T-cell (primary cell): ENCODE measurements at regions not wholly inside any gene's neighbourhood (a gene's known extent, or its start where the extent isn't known, plus 50 kb on each side); places are given as distances from the start of the nearest gene placed in this dataset.
"Not testable (repeated sequence)": the region's sequence is repeated elsewhere in the genome, so short reads cannot be mapped to it uniquely, and the experiment has no call there.

Experiments
- ATAC-seq, 4 experiments: fragments of 200-7000 bp in 3 of 4; fragments of 150-1000 bp in 1 of 4; cut with Tn5 transposase; replicated peaks in 1 of 4; 1 replicate in 3 of 4; 2 replicates in 1 of 4; pipeline ENCODE4 v1.10.0; 2021; ENCODE audit warnings: moderate library complexity in 3 of 4, mild to moderate bottlenecking in 2 of 4, moderate number of reproducible peaks in 1 of 4
- CTCF ChIA-PET, 2 donors: fragments of 300-600 bp; sonication (Branson Sonifier 250); formaldehyde crosslinking; loops; one replicate each; lab custom pipeline; 2022; ENCODE audit warnings: antibody characterized with exemption in 2 of 2; lab: Charles Lee
- POLR2A ChIA-PET, 2 donors: fragments of 300-600 bp; sonication (Branson Sonifier 250); formaldehyde crosslinking; loops; one replicate each; lab custom pipeline; 2022; ENCODE audit warnings: antibody characterized with exemption in 2 of 2; lab: Charles Lee
- DNase-seq, 35 experiments: peaks; one replicate each; pipeline versions ENCODE4 v3.0.0 to v3.0.0-alpha.2; 2013 to 2023
- H3K27ac ChIP-seq: one replicate; pipeline ENCODE4 v1.5.1; 2013; ENCODE audit warnings: low read length
- H3K27me3 ChIP-seq, 2 experiments: replicated peaks in 1 of 2; 1 replicate in 1 of 2; 2 replicates in 1 of 2; pipeline versions ENCODE4 v1.6.1 to v1.7.0; 2013; ENCODE audit warnings: low read length in 1 of 2, mixed read lengths in 1 of 2; ENCODE audit not compliant: control insufficient read depth in 2 of 2, insufficient read depth in 2 of 2; ENCODE audit errors: extremely low read depth in 1 of 2
- H3K36me3 ChIP-seq, 2 donors: 1 replicate in 1 of 2; 2 replicates in 1 of 2; pipeline versions ENCODE4 v1.6.1 to v1.7.0; 2013; ENCODE audit warnings: low read length in 1 of 2; ENCODE audit not compliant: control insufficient read depth in 2 of 2, insufficient read depth in 1 of 2; ENCODE audit errors: extremely low read depth in 1 of 2
- H3K4me1 ChIP-seq, 2 experiments: 1 replicate in 1 of 2; 2 replicates in 1 of 2; pipeline versions ENCODE4 v1.6.1 to v1.7.0; 2013; ENCODE audit warnings: low read length in 2 of 2, mixed read lengths in 1 of 2; ENCODE audit not compliant: insufficient read depth in 2 of 2, control insufficient read depth in 1 of 2; ENCODE audit errors: extremely low read depth in 1 of 2
- H3K4me3 ChIP-seq, 2 donors: 1 replicate in 1 of 2; 2 replicates in 1 of 2; pipeline versions ENCODE4 v1.5.1 to v1.7.0; 2013; ENCODE audit warnings: mild to moderate bottlenecking in 2 of 2, low read length in 1 of 2, moderate library complexity in 1 of 2; ENCODE audit not compliant: control insufficient read depth in 1 of 2; ENCODE audit errors: extremely low read depth in 1 of 2
- H3K9me3 ChIP-seq: 2 replicates; pipeline ENCODE4 v1.7.0; 2013
- H3K27ac Mint-ChIP-seq, 2 donors: one replicate each; pipeline ENCODE4 v1.8.0; 2020 to 2021; ENCODE audit warnings: mild to moderate bottlenecking in 2 of 2, mixed read lengths in 2 of 2
- H3K27me3 Mint-ChIP-seq, 2 donors: one replicate each; pipeline ENCODE4 v1.8.0; 2021 to 2022; ENCODE audit warnings: mixed read lengths in 2 of 2
- H3K36me3 Mint-ChIP-seq: one replicate; pipeline ENCODE4 v1.8.0; 2021; ENCODE audit warnings: mixed read lengths
- H3K4me1 Mint-ChIP-seq, 3 donors: one replicate each; pipeline ENCODE4 v1.8.0; 2020 to 2022; ENCODE audit warnings: mixed read lengths in 3 of 3, mild to moderate bottlenecking in 1 of 3
- H3K4me3 Mint-ChIP-seq, 3 donors: one replicate each; pipeline ENCODE4 v1.8.0; 2020 to 2022; ENCODE audit warnings: mild to moderate bottlenecking in 3 of 3, mixed read lengths in 3 of 3, moderate library complexity in 3 of 3
- H3K9me3 Mint-ChIP-seq, 3 donors: one replicate each; pipeline ENCODE4 v1.8.0; 2020 to 2022; ENCODE audit warnings: mixed read lengths in 3 of 3
- WGBS: methylation state at CpG from one replicate; pipeline ENCODE4 v1.1.5; 2013; ENCODE audit warnings: missing lambda C conversion rate; ENCODE audit not compliant: insufficient coverage; 5-methylcytosine and 5-hydroxymethylcytosine counted together

DNA sequence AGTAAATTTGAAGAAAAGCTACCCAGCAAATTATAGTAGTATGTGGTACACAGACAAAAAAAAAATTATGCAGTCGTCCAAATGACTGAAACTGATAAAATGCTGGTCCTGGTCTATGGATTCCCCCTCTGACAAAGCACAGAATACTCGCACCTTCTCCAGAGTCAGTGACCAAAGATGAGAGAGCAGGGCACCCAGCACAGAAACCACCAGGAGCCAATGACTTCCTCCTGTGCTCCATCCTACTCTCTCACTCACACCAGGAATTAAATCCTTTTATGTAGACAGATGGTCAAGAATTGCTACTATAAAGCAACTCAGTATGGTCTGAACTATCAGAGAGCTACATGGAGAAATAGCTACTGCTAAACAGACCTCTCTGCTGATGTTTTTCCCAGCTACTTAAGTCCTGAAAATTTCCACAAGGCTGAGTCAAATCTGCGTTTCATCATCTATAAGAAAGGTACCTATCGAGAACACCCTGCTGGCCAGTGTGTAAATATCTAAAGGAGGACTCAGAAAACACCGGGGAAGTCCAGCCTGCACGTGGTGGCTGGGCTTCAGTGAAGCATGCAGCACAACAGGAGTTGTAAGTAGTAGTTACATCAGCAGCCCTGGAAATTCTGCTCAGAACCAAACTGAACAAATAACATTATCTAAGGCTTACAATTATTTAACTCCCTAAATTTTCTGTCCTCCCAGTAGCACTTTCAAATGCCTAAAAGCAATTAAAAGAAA is 118.1 kb upstream of the OR4F16 start:
- H3K27me3 Mint-ChIP-seq, DNase-seq, H3K9me3 ChIP-seq, H3K4me3 Mint-ChIP-seq, H3K4me3 ChIP-seq, H3K27ac ChIP-seq, H3K4me1 ChIP-seq, H3K27me3 ChIP-seq, H3K36me3 Mint-ChIP-seq, H3K9me3 Mint-ChIP-seq, H3K27ac Mint-ChIP-seq, H3K4me1 Mint-ChIP-seq, ATAC-seq, POLR2A ChIA-PET, CTCF ChIA-PET, H3K36me3 ChIP-seq: not testable (repeated sequence)
- no CpG with 5 or more reads among the region's 6 CpGs for WGBS

DNA sequence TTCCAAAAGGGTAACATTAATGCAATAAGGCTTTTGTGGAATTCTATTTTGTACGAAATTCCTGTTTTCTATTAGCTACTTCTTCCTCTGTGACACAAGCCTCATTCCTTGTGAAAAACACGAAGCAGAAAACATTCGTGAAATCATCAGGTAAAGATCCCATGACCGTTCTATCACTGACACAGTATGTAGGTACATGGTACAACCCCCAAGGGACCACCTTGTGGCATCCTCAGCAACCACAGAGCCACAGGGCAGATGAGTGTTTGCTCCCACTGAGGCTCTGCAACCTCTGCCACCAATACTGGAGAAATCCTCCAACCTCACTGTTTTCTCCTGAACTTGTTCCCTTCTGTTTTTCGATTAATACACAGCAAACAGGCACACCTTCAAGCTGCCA is 118.4 kb upstream of the SAMD11 start:
- H3K4me3 Mint-ChIP-seq, H3K4me1 ChIP-seq, H3K9me3 ChIP-seq, H3K36me3 ChIP-seq, H3K27me3 ChIP-seq, H3K27ac Mint-ChIP-seq, H3K36me3 Mint-ChIP-seq, H3K27ac ChIP-seq, DNase-seq, H3K4me3 ChIP-seq, H3K9me3 Mint-ChIP-seq, H3K27me3 Mint-ChIP-seq, POLR2A ChIA-PET, ATAC-seq, H3K4me1 Mint-ChIP-seq, CTCF ChIA-PET: not testable (repeated sequence)
- no CpG with 5 or more reads among the region's 5 CpGs for WGBS

DNA sequence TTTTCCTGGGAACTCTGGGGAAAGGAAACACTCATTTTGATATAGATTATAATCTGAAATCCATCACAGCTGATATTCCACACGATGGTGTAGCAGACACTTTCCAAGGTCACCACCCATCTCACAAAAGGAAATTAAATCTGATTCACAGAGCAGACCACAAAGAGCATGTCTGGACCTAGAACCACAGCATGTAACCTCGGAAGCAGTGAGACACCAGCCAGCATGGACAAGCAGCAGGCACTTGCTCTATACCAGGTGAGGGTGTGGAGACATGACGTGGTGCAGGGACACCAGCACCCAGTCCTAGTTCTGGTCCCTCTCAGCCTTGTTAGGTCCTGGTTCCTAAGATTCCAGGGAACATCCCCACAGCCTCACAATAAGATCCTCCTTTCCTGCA is 116.7 kb upstream of the SAMD11 start:
- H3K27ac ChIP-seq, H3K4me3 Mint-ChIP-seq, H3K9me3 Mint-ChIP-seq, H3K4me1 ChIP-seq, CTCF ChIA-PET, H3K4me1 Mint-ChIP-seq, H3K27me3 Mint-ChIP-seq, H3K27ac Mint-ChIP-seq, H3K36me3 ChIP-seq, POLR2A ChIA-PET, H3K27me3 ChIP-seq, H3K4me3 ChIP-seq, H3K36me3 Mint-ChIP-seq, ATAC-seq, H3K9me3 ChIP-seq, DNase-seq: not testable (repeated sequence)
- WGBS: no CpG with 5 or more reads among the region's 3 CpGs

DNA sequence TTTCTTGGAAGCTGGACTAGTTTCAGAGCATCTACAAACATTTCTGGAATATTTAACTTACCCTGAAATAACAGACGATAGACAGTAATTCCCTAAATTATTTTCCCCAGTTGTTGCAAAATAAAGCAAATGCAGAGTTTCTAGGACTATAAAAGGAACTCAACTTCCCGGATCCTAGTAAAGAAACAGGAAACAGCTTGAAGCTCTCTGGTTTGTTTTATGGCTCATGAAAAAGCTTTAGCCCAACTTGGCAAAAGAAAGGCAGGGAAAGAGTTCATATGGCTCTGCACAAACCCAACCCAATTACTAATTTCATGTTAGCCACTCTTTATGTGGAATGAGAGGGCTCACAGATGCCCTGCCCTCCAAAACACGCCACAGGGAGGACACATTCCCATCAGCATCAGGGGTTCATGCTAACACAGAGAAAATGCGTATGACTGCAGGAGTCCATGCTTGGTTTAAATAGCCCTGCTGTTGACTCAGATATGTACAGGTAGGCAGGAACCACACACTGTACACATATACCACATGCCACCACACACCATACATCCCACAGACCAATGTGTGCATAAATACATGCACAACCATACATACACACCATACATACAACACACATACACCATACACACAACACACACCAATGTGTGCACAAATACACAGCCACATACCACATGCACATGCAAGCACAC is 115.9 kb upstream of the SAMD11 start:
- H3K27ac ChIP-seq, DNase-seq, H3K36me3 ChIP-seq, H3K4me1 ChIP-seq, CTCF ChIA-PET, H3K4me3 ChIP-seq, H3K9me3 ChIP-seq, POLR2A ChIA-PET, ATAC-seq, H3K27me3 ChIP-seq, H3K27me3 Mint-ChIP-seq, H3K9me3 Mint-ChIP-seq, H3K27ac Mint-ChIP-seq, H3K4me3 Mint-ChIP-seq, H3K36me3 Mint-ChIP-seq, H3K4me1 Mint-ChIP-seq: not testable (repeated sequence)
- no CpG with 5 or more reads among the region's 4 CpGs for WGBS

DNA sequence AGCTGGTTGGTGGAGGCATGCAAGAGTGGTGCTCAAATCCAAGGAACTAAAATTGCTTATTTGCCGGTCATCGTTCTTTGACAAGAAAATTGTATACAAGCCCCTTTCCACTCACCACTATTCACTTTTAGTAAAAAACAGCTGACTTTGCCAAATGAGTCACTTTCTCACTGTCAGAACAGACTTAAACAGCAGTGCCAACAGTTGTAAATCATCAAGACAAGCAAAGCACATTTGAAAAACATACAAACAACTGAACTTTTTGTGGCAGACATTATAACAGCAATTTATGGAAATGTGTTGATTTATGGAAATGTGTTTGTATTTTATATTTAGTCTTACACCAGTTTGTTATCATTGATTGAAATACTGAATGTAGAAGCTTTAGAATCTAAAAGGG is 112.8 kb upstream of the SAMD11 start:
- H3K9me3 Mint-ChIP-seq, POLR2A ChIA-PET, H3K27me3 ChIP-seq, DNase-seq, H3K4me1 ChIP-seq, H3K27me3 Mint-ChIP-seq, H3K27ac Mint-ChIP-seq, H3K36me3 Mint-ChIP-seq, H3K4me3 ChIP-seq, H3K4me3 Mint-ChIP-seq, H3K9me3 ChIP-seq, ATAC-seq, H3K36me3 ChIP-seq, H3K27ac ChIP-seq, CTCF ChIA-PET: not testable (repeated sequence)
- H3K4me1 Mint-ChIP-seq: peaks cover 8 to 11% (median 9%) of the 10 kb centered on the region in 3 donors
- no CpG with 5 or more reads among the region's 2 CpGs for WGBS

DNA sequence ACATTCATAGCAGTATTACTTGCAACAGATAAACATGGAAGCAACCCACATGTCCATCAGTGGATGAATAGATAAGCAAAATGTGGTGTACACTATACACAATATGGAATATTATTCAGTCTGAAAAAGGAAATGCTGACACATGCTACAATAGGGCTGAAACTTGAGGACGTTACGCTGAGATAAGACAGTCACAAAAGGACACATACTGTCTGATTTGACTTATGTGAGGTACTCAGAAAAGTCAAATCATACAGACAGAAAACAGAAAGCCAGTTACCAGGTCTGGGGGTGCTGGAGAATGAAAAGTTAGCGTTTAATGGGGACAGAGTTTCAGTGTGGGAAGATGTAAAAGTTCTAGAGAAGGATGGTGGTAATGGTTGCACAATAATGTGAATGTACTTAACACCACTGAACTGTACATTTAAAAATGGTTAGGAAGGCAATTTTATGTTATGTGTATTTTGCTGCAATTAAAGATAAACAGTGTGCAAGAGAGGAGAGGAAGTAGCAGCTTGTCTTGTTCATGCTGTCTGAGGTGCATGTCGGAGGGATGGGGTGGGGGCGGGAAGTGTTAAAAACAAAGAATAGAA is 111.1 kb upstream of the SAMD11 start:
- H3K9me3 Mint-ChIP-seq, H3K4me3 Mint-ChIP-seq, H3K27ac ChIP-seq, H3K36me3 Mint-ChIP-seq, H3K36me3 ChIP-seq, H3K27me3 Mint-ChIP-seq, CTCF ChIA-PET, H3K27ac Mint-ChIP-seq, H3K4me3 ChIP-seq, H3K9me3 ChIP-seq, POLR2A ChIA-PET, DNase-seq, H3K4me1 ChIP-seq, H3K27me3 ChIP-seq: not testable (repeated sequence)
- peak in 1 of 4 experiments; percentile 16 for ATAC-seq
- peaks cover 19 to 23% (median 21%) of the 10 kb centered on the region in 3 donors for H3K4me1 Mint-ChIP-seq
- whole genome bisulfite sequencing: 80% methylated on average over 1 of the region's 5 CpGs
